Kidney tubule cell (primary cell): ENCODE measurements at regions not wholly inside any gene's neighbourhood (a gene's known extent, or its start where the extent isn't known, plus 50 kb on each side); places are given as distances from the start of the nearest gene placed in this dataset.
A peak's percentile ranks its signal among the peaks of the same experiment; 100 is the strongest.
"Not testable (repeated sequence)": the region's sequence is repeated elsewhere in the genome, so short reads cannot be mapped to it uniquely, and the experiment has no call there.

Source experiments
- DNase-seq: peaks from one replicate; pipeline ENCODE4 v3.0.0-alpha.2; 2018; ENCODE audit warnings: low spot score

- DNase-seq: no peak
These were observed 135.9 kb upstream of the SERPINE2 start for GRCh38 chr2:224174990-224175389.

GRCh38 chr2:224174521-224174920 lies 135.4 kb upstream of the SERPINE2 start:
- DNase-seq: no peak

- DNase-seq: no peak
These were observed 134.8 kb upstream of the SERPINE2 start for GRCh38 chr2:224173933-224174332.

DNA sequence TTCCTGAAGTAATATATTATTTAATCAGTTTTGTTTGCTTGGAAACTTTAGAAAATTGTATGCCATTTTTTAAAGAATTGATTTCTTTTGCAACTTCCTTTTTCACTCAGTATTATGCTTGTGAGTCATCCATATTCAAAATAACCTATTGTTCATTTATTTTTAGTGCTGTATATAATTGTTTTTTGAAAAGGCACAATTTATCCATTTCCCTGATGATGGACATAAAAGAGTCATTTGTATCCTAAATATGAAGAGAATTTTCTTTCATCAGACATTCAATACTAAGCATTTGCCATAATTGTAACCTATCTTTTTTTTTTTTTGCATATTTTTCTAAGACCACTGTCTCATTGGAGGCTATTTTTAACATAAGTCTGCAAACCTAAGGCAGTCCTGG lies 134.1 kb upstream of the SERPINE2 start:
- no peak for DNase-seq

- no peak for DNase-seq
These were observed 132.1 kb upstream of the SERPINE2 start for GRCh38 chr2:224171226-224171625.

DNA sequence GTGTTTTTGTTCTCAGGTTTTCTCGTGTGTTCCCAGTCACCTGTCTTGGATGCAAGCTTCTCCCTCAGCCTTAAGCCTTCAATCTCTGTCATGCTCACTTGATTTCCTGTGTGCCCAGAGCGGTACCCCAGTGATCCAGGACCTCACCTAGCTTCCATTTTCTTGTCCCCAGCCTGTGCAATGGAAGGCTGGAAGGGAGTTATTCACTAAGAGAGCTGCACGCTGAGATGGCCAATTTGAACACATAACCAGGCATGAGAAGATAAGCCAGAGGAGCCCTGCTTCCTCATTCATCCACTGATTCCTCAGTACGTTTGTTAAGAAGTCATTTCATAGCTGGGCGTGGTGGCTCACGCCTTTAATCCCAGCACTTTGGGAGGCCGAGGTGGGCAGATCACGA lies 130.8 kb upstream of the SERPINE2 start:
- DNase-seq: no peak

- not testable (repeated sequence) for DNase-seq
These were observed 128.7 kb upstream of the SERPINE2 start for GRCh38 chr2:224167781-224168180.

GRCh38 chr2:224166654-224167053 lies 127.6 kb upstream of the SERPINE2 start:
- no peak for DNase-seq

- DNase-seq: no peak
These were observed 126.8 kb upstream of the SERPINE2 start for GRCh38 chr2:224165901-224166319.

DNA sequence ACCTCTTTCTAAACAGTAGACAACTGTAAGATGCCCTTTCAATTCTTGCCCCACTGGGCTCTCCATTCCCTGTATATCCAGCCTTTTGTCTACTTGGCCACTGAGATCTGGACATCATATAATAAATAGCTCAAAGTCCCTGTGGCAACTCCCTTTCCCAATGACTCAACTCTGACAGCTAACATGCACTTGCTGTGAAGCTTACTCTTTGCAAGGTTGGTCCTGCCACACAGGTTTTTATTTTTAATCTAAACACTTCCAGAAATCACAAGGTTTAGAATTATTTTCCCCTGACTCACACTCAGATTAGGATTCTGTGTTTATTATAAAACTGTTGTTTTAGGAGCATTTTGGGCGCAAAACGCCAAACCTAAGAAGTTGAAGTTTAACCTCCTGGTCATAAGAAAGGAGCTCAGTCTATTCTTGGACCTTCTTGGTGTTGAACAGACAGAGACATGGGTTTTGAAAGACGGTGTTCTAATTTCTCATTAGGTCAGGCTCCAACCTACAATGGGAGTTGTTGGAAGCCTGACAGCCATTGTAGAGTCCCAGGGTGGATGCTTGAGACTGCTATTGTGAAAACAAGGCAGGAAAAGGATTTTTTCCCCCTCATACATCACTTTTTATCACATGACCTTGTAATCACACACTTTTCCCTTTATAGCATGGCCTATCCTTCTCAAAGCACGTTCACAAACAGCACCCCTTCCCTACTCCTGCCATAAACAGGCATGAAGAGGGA lies 124.7 kb upstream of the SERPINE2 start:
- peak; percentile 62 for DNase-seq

DNA sequence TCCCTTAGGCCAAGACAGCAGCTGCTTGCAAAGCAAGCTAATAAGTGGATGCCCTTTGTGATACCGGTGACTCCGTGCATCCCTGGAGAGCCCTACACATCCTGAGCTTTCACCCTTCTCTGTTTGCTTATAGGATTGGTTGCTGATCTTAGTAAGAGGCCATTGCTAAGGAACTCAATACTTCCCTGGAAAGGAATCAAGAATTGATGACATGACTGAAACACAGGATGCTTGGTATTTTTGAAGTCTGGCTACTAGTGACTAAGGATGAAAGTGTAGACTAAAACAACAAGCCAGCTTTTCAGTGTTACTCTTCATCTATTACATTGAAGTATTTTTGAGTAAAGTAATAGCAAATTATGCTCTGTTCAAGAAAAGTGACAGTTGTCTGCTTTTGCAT lies 123.0 kb upstream of the SERPINE2 start:
- DNase-seq: peak; percentile 56

DNA sequence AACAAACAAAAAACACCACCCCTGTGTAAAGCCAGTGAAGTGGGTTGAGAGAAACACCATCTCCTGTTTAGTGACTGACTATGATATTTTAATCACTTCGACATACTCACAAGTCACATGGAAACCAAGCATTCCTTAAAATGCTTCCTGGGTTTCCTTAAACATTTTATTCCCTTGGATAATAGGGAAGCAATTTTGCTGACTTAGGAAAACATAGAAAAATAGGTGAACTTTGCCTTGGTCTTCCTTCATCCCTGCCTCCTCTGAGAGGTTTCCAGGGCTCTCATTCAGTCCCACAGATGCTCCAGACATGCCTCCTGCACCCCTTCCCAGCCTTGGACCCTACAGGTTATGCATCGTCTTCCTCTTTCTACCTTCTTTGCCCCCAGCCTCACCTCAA lies 122.6 kb upstream of the SERPINE2 start:
- DNase-seq: no peak

DNA sequence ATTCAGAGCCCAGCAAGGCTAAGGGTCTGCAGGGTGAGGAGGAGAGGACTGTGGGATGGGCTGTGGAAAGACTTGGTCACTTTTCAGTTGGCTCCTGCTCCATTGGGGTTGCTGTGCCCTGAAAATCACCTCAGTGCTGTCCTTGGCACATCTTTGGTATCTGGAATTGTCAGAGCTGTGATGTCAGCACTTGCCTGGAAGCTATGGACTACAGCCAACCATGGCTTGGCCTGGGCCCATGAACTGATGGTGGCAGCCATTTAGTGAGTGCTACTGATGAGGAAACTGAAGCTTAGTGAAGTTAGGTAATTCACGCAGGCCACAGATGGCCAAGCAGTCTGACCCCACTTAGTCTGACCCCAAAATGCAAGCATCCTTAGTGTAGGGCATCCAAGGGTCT lies 121.8 kb upstream of the SERPINE2 start:
- no peak for DNase-seq

GRCh38 chr2:224159345-224159928 lies 120.4 kb upstream of the SERPINE2 start:
- DNase-seq: no peak

GRCh38 chr2:224158831-224159230 lies 119.7 kb upstream of the SERPINE2 start:
- no peak for DNase-seq

GRCh38 chr2:224158061-224158460 lies 119.0 kb upstream of the SERPINE2 start:
- no peak for DNase-seq

DNA sequence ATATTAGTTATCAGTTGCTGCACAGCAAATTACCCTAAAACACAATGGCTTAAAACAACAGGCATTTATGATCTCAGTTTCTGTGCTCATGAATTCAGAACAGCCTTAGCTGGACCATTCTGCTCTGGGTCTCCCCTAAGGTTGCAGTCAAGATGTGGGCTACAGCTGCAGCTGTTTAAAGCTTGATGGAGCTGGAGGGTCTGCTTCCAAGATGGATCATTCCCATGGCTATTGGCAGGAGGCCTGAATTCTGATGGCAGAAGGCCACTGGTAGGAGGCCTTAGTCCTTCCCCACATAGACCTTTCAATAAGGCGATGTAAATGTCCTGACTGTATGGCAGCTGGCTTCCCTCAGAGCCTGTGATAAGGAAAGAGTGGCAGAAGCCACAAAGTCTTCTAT lies 118.6 kb upstream of the SERPINE2 start:
- DNase-seq: no peak

- DNase-seq: peak; percentile 5
These were observed 117.3 kb upstream of the SERPINE2 start for GRCh38 chr2:224156436-224156835.

DNA sequence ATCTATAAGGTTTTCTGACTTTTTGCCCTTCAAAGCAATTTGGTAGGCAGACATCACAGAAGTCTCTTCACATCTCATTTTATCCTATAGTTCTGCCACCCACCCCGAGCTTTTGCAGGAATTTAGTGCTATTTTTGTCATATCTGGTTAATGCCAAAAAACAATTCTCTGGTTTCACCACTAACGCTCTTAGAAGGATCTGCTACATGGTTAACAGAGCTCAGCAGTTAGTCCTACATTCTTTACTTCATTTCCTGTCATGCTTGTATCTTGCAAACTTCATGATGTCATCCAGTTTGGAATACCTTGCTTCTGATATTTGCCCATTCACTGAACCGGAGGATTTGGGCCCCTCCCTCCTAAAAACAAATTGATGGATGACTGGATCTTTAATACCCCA lies 116.8 kb upstream of the SERPINE2 start:
- DNase-seq: peak; percentile 75

DNA sequence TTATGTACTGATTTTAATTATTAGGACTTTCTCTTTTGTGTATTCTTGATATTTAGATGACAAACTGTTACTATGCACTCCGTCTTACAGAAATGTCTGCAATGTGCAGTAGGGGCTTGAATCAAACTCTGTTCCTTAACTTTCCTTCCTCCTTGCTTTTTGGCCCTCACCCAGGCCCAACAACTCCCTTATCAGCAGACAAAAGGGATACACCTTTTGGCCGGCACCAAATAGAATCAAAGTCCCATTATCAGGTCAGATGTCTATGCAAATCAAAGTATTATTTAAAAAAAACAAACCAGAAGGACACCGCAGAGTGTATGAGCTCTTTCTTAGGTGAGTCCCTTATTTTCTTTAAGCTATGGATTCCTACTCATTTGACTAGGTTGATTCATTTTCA lies 116.3 kb upstream of the SERPINE2 start:
- no peak for DNase-seq

GRCh38 chr2:224151680-224152310 lies 112.7 kb upstream of the SERPINE2 start:
- no peak for DNase-seq

DNA sequence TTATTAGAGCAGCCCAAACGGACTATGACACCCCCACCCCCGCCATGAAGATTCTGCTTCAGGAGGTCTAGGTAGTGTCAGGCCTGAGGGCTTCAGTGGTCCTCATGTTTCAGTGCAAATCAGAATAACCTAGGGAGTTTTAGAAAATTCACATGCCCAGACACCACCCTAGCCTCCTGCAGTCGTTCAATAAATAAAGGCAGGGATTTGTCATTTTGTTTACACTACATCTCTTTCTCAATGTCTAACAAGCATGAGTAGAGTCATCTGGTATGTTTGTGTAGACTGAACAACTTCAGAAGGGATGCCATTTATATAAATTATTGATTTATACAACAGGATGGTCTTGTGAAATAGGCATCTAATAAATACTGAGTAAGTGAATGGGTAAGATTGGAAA lies 112.1 kb upstream of the SERPINE2 start:
- DNase-seq: no peak

GRCh38 chr2:224148058-224148457 lies 109.0 kb upstream of the SERPINE2 start:
- not testable (repeated sequence) for DNase-seq
